Inflammatory macrophage (primary cell): ENCODE measurements at regions not wholly inside any gene's neighbourhood (a gene's known extent, or its start where the extent isn't known, plus 50 kb on each side); places are given as distances from the start of the nearest gene placed in this dataset.
A peak's percentile ranks its signal among the peaks of the same experiment; 100 is the strongest.

ENCODE experiments used
- DNase-seq, 2 donors: peaks; one replicate each; pipeline ENCODE4 v3.0.0-alpha.2; 2020 to 2022

- DNase-seq, result no peak
Measured at GRCh38 chr1:221106616-221107015, 227.4 kb downstream of the HLX start.

DNA sequence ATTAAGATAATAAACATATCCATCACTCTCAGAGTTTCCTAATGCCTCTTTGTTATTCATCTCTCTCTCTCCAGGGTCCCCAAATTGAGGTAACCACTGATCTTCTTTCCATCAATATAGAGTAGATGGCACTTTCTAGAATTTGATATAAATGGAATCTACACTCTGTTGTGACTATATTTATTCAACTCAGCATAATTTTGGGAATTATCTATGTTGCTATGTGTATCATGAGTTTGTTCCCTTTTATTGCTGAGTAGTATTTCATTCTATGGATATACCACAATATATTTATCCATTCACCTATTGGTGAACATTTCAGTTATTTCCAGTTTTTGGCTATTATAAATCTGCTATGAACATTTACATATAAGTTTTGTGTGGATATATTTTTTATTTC, 230.7 kb downstream of the HLX start:
- no peak for DNase-seq

DNA sequence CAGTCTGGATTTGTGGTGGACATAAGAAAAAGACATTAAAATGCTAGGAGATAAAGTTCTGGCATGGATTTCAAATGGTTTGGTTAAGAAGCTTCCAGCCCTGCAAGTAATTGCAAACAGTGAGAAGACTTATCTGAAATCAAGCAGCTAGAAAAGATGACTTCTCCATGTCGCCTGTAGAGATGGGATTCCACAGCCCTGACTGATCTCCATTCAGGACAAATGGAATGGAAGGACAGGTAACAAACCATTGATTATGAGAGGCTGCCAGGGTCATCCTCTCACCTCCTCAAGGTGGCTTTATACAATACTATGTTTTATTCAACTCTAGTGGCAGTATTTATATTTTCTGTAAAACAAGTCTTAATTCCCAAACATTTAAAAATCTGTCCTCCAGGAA, 237.9 kb downstream of the HLX start:
- no peak for DNase-seq

DNA sequence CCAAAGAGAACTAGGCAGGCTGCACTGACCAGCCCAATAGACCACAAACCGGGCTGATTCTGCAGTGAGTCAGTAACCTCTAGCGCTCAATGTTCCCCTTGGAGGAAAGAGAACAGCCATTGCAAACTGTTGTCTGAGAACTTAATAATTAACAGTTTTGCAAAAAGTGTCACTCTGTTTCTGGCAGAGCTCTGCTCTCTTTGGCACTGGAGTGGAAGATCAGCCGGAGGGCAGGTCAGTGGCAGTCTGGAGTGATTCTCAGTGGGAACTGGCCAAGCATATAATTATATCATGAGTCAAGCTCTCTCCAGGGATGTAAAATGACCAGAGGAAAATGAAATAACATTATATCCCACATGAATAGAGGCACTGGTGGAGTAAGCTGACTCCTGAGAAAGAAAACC, 238.3 kb downstream of the HLX start:
- DNase-seq, result peak; percentile 27 to 61

- no peak for DNase-seq
Measured at GRCh38 chr1:221118176-221118937, 239.1 kb downstream of the HLX start.

GRCh38 chr1:221118938-221119320, 239.7 kb downstream of the HLX start:
- DNase-seq, result no peak

DNA sequence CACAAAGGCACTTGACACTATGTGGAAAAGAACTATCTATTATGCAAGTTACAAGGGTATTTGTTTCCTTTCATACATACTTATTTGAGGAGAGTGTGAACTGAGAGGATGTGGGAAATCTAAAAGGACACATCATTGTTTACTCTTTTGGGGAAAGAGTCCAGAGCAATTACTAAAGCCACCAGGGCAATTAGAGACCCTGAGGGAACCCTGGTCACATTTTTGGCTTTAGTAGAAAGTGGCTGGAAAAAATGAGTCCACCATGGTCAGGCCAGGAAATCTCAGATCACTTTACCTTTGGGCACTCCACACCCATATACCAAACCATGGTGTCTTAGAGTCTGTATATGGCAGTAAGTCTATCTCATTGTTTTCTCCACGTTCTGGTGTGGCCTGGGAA, 243.3 kb downstream of the HLX start:
- no peak for DNase-seq

DNA sequence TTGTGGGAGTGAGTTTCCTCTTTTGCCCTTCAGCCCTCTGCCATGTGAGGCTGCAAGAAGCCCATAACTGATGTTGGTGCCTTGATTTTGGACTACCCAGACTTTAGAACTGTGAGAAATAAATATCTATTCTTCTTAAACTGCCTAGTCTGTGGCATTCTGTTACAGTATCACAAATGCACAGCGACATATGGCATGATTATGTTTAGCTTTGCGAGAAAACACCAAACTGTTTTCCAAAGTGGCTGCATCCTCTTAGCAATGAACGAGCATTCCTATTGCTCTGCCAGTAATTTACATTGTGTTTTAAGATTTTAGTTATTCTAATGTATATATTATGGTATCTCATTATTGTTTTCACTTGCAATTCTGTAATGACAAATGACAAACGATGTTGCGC, 246.7 kb downstream of the HLX start:
- DNase-seq, result no peak

GRCh38 chr1:221137666-221138065, 258.4 kb downstream of the HLX start:
- DNase-seq, result peak in 1 of 2 donors; percentile 18

DNA sequence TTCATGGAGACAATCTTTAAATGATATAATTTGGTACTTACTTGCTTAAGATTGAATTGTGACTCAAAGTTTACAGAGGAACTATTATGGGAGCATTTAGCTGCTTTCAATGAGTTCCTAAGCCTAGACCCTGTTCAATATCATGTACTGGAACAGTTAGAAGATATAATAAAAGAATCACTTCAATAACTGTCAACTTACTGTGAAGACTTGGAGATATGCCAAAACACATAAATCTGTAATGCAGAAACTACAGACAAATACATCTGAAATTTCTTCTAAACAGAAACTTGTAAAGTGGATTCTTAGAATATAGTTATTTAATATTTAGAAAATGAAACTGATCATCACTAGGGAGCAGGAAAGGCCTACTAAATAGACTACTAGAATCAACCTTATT, 259.3 kb downstream of the HLX start:
- DNase-seq, result no peak

DNA sequence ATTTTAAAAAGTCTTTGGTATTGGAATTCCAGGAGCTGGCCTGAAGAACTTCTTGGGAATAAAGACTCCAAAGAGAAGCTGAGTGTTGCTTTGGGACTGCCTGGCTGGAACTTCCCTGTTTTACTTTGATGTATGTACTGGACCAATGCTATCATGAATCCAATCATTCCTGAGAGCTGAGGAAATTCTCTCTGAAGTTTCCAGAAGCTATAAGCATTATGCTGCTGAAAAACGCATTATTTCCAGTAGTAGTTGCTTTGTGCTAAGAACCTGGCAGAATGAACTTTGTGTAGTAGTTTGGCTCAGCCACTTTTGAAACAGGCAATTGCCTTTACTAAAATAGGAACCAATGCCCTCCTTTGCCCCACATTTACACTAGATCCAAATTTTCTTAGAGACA, 260.7 kb downstream of the HLX start:
- DNase-seq, result no peak

GRCh38 chr1:221141096-221141495, 261.9 kb downstream of the HLX start:
- DNase-seq, result peak; percentile 25 to 31

- no peak for DNase-seq
Measured at GRCh38 chr1:221141606-221142285, 262.5 kb downstream of the HLX start.

- no peak for DNase-seq
Measured at GRCh38 chr1:221148660-221149059, 269.4 kb downstream of the HLX start.

DNA sequence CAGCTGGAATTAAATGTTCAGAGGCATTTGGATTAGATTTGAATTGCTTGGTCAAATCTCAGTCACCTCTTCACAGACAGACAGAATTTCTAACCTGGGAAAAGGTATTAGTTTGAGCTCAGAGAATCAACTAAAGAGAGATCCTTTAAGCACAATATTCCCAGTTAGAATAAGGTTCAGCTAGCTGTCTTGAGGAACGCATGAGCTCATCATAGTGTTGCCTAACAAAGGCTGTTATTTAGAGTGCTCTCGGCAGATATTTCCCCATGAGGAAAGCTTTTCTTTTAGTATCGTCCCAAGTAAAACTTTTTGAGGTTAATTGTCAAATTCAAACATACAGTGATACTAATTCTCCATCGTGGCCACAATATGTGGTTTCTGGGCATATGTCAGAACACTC, 269.9 kb downstream of the HLX start:
- DNase-seq, result peak; percentile 69 to 72

GRCh38 chr1:221149555-221150075, 270.4 kb downstream of the HLX start:
- DNase-seq, result peak in 1 of 2 donors; percentile 35

DNA sequence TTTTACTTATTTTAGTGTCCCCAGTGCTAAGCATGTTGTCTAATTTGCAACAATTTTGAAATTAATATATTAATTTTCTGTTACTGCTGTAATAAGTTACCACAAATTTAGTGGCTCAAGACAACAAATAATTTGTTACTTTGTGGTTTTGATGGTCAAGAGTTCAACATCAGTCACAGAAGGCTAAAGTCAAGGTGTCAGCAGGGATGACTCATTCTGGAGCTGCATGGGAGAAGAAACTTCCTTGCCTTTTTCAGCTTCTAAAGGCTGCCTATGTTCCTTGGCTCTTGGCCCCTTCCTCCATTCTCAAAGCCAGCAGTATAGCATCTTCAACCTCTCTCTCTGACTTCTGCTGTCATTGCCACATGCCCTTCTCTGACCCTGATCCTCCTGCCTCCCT, 271.8 kb downstream of the HLX start:
- no peak for DNase-seq

DNA sequence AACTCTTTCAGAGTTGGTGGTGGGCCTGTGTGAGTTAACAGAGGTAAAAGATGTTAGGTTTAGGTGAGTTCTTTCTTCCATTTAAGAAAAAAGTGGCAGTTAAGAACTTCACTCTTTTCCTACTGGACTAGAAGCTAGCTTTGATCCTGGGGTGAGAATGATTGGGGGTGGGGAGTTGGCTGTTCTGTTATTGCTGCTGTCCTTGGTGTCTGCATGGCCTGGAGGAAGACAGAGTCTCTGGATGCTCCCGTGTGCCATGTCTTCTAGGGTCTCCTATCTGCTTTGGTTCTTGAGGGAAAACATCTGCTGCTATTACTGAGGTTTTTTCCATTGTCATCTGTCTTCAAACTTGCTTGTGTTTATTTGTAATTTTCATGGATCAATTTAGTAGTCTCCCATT, 275.7 kb downstream of the HLX start:
- no peak for DNase-seq

- peak; percentile 55 to 83 for DNase-seq
Measured at GRCh38 chr1:221157026-221157761, 278.0 kb downstream of the HLX start.

DNA sequence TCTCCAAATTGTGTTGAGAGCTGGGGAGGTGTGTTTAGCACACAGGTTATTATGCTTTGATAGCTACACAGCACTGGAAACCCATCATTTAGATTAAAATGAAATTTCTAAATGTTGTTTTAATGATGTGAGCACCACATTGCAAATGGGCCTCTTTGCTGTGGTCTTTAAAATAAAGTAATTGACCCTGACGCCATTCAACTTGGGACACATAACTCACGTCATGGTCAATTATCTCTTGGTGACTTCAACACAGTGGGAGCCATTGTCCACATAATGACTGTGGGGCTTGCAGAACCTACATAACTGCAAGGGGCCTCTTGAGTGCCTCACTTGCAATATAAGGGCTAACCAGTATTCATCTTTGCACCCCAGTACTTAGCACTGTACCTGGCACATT, 280.4 kb downstream of the HLX start:
- no peak for DNase-seq

- DNase-seq, result peak; percentile 69
Measured at GRCh38 chr1:221161571-221162041, 282.4 kb downstream of the HLX start.

DNA sequence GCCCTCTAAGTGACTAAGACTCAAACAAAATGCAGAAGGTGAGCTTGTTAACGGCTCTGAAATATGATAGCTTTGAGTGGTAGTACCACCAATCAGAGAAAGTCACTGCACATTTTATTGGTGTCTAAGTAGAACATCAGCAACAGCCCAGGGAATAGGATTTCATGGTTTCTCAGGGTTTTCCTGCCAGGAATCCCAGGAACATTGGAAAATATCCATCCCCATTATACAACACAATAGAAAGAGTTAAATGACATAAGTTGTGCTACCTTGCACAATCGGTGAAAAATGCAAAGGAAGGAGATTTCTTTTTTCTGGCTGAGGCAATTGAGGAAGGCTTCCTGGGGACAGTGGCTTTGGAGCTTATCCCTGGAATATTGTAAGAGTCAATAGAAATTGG, 283.1 kb downstream of the HLX start:
- DNase-seq, result no peak

- DNase-seq, result no peak
Measured at GRCh38 chr1:221162939-221163338, 283.7 kb downstream of the HLX start.
